GM18502 (cell line): ENCODE measurements at regions not wholly inside any gene's neighbourhood (a gene's known extent, or its start where the extent isn't known, plus 50 kb on each side); places are given as distances from the start of the nearest gene placed in this dataset.

Source experiments
- ATAC-seq: cut with Tn5 transposase; IDR thresholded peaks from one replicate; pipeline ENCODE4 v1.9.1; 2021; ENCODE audit warnings: mild to moderate bottlenecking; ENCODE audit not compliant: unreplicated experiment, poor library complexity

- no peak for ATAC-seq
Measured at GRCh38 chrX:99722094-99722493, 688.0 kb downstream of the PCDH19 start.

DNA sequence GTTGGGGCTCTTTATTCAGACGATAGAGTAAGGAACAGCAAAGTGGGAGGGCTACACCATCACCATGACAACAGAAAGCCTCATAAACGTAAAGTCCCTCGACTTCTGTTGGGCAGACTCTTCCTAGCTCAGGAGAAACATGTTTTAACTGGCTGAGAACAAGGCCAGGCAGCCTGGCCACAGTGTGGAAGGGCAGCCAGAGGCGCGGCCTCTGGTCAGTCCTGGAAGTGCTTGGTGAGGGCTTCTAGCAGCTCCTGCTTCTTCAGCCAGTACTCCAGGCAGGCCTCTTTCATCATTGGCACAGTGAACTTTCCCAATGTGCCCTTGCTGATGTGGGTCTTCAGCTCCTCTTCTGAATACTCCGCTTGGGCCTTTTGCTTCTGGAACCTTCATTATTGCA, 690.9 kb downstream of the PCDH19 start:
- ATAC-seq: no peak

- no peak for ATAC-seq
Measured at GRCh38 chrX:99717716-99718115, 692.4 kb downstream of the PCDH19 start.

GRCh38 chrX:99705701-99706100, 704.4 kb downstream of the PCDH19 start:
- no peak for ATAC-seq

DNA sequence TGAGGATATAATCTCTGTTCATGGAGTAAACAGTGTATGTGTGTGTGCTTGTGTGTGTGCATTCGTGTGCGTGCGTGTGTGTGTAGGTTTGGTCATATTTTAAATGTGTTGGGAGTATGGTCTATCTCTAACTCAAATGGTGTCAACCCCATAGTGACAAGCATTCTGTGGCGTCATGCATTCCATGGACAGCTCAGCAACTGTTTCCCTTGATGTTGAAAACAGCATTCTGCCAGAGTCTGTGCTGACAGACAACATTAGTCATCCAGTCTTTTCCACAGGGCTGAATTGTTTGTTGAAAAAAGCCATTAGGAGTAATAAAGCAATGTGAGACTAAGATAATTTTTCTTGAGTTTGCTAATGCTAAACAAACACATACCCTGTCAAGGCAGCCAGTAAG, 706.6 kb downstream of the PCDH19 start:
- ATAC-seq: no peak

GRCh38 chrX:99698451-99698850, 711.6 kb downstream of the PCDH19 start:
- ATAC-seq: no peak

- no peak for ATAC-seq
Measured at GRCh38 chrX:99663136-99663535, 746.9 kb downstream of the PCDH19 start.

- no peak for ATAC-seq
Measured at GRCh38 chrX:99654188-99654587, 755.9 kb downstream of the PCDH19 start.

DNA sequence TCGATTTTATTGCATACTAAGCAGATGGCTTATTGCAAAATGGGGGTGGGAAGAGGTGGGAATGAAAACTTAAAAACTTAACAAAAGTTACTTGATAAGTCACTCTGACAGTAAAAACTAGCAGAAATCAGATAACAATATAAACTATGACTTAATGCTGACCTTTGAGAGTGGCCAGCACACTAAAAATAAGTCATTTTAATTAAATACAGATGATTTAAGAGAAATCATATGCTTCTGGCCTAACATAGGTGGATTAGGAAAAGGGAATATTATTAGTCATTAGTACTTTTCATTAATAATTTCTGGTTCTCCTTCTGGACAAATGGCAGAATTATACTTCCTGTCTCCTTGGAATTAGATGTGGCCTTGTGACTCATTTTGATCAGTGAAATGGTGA, 756.7 kb downstream of the PCDH19 start:
- ATAC-seq: no peak

DNA sequence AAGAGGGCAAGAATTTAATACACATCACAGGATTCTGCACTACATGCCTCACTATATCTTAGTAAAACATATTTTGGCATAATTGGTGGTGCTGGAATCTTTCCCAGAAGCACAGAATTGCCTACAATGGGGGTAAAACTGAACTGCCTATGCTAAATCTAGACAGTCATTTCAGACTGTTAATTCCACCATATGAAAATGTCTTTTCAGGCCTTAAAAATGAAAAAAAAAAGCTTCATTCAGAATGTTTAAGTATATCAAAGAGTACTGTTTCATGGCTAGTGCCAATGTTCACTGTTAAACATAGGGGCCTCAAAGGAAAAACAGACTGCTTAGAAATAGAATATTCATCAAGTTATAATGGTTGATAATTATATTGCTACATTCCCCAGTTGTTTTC, 797.0 kb downstream of the PCDH19 start:
- ATAC-seq: no peak

- no peak for ATAC-seq
Measured at GRCh38 chrX:99603091-99603814, 806.8 kb downstream of the PCDH19 start.

GRCh38 chrX:99602107-99602506, 808.0 kb downstream of the PCDH19 start:
- no peak for ATAC-seq

DNA sequence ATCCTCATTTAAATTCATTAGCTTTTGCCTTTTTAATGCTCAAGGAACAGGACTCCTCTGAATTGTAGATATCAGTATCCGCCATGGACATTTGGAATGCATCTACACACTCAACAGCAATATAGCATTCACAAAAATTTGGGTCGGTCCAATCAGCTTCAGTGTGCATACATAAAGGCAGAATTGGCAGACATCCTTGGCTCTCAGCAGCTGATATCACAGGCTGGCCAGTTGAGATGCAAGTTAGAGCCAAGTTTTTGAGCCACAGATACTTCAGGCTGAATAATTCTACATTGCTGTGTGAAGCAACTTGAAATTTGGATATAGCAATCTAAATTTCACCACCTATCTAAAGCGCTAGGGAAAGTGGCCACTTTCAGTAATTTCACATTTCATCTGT, 821.1 kb downstream of the PCDH19 start:
- no peak for ATAC-seq

DNA sequence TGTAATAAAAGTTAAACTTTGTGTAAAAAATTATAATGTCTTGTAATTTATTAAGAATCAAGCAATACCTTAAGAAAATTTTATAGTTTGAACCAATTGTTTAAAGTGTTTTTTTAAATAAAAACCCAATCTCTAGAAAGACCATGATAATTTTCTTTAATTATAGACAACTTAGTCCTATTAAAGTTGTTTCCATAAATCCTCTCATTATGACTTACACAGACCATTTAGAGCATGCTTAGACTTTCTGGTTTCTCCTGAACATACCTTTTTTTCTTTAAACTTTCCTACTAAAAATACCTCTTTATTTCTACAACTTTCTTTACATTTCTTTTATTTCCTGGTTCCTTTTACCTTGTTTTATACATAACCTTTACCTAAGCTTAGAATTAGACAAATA, 837.4 kb downstream of the PCDH19 start:
- ATAC-seq: no peak

GRCh38 chrX:99549381-99549780, 860.7 kb downstream of the PCDH19 start:
- no peak for ATAC-seq

GRCh38 chrX:99522450-99522849, 887.6 kb downstream of the PCDH19 start:
- no peak for ATAC-seq

DNA sequence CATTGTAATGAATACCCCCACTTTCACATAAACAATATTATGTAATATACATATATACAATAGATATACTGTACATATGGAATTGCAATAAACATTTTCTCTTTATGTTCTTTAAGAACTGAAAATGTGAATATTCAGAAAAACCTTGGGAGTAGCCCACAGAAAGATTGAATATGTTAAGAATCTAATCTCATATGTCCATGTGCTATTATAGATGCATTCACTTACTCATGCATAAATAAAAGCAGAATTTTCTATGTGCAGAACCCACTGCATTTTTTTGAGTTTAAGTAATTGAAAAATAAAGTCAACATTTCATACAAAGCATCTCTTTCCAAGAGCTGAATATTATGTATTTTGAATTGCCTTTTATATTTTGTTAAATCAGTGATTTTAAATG, 902.3 kb downstream of the PCDH19 start:
- no peak for ATAC-seq

DNA sequence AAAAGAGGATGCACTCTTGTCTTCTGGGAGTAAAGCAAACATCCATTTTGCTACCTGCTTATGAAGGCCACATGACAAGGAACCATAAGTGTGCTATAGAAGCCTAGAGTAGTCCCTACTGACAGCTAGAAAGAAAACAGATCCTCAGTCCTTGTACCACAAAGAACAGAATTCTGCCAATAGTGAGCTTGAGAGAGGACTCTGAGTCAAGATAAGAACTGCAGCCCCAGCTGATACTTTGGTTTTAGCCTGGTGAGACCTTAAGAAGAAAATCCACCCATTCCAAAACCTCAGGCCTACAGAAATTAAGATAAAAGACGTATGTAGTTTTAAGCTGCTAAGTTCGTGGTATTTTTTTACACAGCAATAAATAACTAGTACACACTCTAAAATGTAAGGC, 914.6 kb downstream of the PCDH19 start:
- ATAC-seq: no peak

DNA sequence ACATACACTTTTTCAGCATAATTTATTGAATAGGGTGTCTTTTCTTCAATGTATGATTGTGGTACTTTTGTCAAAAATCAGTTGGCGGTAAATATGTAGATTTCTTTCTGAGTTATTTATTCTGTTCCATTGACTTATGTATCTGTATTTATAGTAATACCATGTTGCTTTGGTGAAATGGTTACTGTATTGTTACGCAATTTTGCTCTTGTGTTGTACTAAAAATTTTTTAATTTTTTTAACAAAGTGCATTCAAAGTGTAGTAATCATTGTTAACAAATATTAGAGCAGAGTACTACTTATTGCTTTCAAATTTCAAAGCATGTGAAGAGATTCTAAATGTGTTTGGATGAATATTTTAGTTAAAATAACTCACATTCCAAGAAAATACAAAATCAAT, 915.4 kb downstream of the PCDH19 start:
- no peak for ATAC-seq

DNA sequence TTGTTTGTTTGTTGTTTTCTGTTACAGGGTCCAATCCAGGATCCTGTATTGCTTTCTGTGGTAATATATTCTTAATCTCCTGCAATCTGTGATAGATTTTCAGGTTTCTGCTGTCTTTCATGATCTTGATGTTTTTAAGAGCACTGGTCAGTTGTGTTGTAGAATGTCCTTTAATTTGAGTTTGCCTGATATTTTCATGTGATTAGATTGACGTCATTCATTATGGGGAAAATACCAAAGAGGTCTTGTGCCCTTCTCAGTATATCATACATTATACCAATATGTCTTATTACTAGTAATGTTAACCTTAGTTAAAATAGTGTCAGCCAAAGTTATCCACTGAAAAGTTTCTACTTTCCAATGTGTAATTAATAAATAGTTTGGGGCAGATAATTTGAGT, 929.3 kb downstream of the PCDH19 start:
- no peak for ATAC-seq

DNA sequence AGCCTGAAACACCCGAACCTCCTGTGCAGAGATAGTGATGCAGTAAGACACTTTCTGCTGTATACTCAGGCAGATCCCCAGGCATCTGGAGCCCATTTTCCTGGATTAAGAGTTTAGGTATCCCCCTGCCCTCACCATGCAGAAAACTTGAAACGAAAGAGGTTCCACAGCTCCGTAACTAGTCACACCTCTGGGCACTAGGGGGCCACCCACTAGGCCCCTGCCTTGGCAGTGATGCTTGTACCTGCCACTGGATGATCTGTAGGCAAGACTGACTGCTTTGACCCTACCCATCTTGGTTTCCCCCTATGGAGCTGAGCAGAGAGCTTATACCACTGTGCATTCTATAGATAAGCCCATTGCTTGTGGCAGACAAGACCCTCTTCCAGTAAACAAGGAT, 940.6 kb downstream of the PCDH19 start:
- no peak for ATAC-seq

GRCh38 chrX:99468993-99469392, 941.1 kb downstream of the PCDH19 start:
- ATAC-seq: no peak

DNA sequence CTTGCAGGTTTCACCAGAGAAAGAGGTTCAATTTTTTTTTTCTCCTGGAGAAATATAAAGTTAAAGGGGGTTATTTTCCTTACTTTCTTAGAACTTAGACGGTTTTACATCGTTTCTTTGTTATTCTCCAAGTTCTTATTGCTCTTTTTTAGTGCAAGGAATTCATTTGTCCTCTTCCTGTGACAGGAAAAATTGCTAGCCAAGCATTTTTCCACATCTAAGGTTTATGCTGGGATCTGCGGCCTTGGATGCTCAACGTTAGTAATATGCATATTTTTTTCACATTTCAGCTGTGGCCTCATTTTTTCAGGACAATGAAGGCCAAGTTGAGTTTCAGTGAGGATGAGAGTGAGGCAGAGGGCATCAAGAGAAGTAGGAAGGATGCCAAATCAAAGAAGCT, 948.9 kb downstream of the PCDH19 start:
- ATAC-seq: no peak
